Osteoblast (primary cell): ENCODE measurements at regions not wholly inside any gene's neighbourhood (a gene's known extent, or its start where the extent isn't known, plus 50 kb on each side); places are given as distances from the start of the nearest gene placed in this dataset.

Source experiments
- DNase-seq: peaks from one replicate; pipeline ENCODE4 v3.0.0; 2011; ENCODE audit warnings: low spot score, mixed read lengths; ENCODE audit not compliant: insufficient read length; ENCODE audit errors: missing footprints
- H2AFZ ChIP-seq: 2 replicates; pipeline ENCODE4 v1.6.0; 2011; ENCODE audit warnings: mild to moderate bottlenecking, low read length
- H3K27ac ChIP-seq: 2 replicates; pipeline ENCODE4 v1.5.1; 2011; ENCODE audit warnings: mild to moderate bottlenecking, low read depth, low read length, moderate library complexity
- H3K27me3 ChIP-seq: 2 replicates; pipeline ENCODE4 v1.6.0; 2012; ENCODE audit warnings: mild to moderate bottlenecking, control low read depth, inconsistent platforms, low read length, moderate library complexity; ENCODE audit not compliant: insufficient read depth
- H3K36me3 ChIP-seq: 2 replicates; pipeline ENCODE4 v1.5.1; 2011; ENCODE audit warnings: mild to moderate bottlenecking, low read length, control low read depth, moderate library complexity; ENCODE audit not compliant: insufficient read depth
- H3K4me1 ChIP-seq: 2 replicates; pipeline ENCODE4 v1.5.1; 2011; ENCODE audit warnings: mild to moderate bottlenecking, low read length, control low read depth, moderate library complexity; ENCODE audit not compliant: insufficient read depth
- H3K4me2 ChIP-seq: 2 replicates; pipeline ENCODE4 v1.6.0; 2011; ENCODE audit warnings: mild to moderate bottlenecking, low read length; ENCODE audit not compliant: insufficient read depth
- H3K4me3 ChIP-seq: fragments of 200-600 bp; sonication (generic); 3 replicates; pipeline ENCODE4 v1.5.1; 2012; ENCODE audit warnings: mild to moderate bottlenecking, low read length, inconsistent platforms; ENCODE audit not compliant: insufficient read depth
- H3K79me2 ChIP-seq: 2 replicates; pipeline ENCODE4 v1.6.0; 2012; ENCODE audit warnings: mild to moderate bottlenecking, low read length, control low read depth, inconsistent platforms; ENCODE audit not compliant: insufficient read depth
- H3K9me3 ChIP-seq: 2 replicates; pipeline ENCODE4 v1.5.1; 2011; ENCODE audit warnings: low read depth, low read length, control low read depth
- H4K20me1 ChIP-seq: 2 replicates; pipeline ENCODE4 v1.6.0; 2012; ENCODE audit warnings: mild to moderate bottlenecking, low read length, control low read depth; ENCODE audit not compliant: insufficient read depth
- TF ChIP-seq, protein P1 (sequence below): IDR thresholded peaks from 2 replicates; pipeline ENCODE4 v1.5.1; 2011; ENCODE audit warnings: mild to moderate bottlenecking, low read depth, low read length, moderate library complexity; ENCODE audit errors: extremely low read depth

- Histone ChIP-seq H3K27ac (no peak overlapping the region), H3K36me3 (no peaks in the 10 kb centered on the region)
Observed at GRCh38 chr2:81647715-81648230, 1343.2 kb upstream of the LRRTM1 start.

GRCh38 chr2:81645745-81646301 lies 1341.3 kb upstream of the LRRTM1 start:
- Histone ChIP-seq H2AFZ (no peak overlapping the region), H3K4me2 (no peak overlapping the region), H3K27ac (no peak overlapping the region), H3K4me3 (no peak overlapping the region), H3K4me1 (no peaks in the 10 kb centered on the region), H3K27me3 (no peaks in the 10 kb centered on the region), H3K9me3 (no peaks in the 10 kb centered on the region), H3K36me3 (no peaks in the 10 kb centered on the region), H3K79me2 (no peaks in the 10 kb centered on the region), H4K20me1 (no peaks in the 10 kb centered on the region)
- DNase-seq, result no peak
- TF ChIP-seq, protein P1, sequence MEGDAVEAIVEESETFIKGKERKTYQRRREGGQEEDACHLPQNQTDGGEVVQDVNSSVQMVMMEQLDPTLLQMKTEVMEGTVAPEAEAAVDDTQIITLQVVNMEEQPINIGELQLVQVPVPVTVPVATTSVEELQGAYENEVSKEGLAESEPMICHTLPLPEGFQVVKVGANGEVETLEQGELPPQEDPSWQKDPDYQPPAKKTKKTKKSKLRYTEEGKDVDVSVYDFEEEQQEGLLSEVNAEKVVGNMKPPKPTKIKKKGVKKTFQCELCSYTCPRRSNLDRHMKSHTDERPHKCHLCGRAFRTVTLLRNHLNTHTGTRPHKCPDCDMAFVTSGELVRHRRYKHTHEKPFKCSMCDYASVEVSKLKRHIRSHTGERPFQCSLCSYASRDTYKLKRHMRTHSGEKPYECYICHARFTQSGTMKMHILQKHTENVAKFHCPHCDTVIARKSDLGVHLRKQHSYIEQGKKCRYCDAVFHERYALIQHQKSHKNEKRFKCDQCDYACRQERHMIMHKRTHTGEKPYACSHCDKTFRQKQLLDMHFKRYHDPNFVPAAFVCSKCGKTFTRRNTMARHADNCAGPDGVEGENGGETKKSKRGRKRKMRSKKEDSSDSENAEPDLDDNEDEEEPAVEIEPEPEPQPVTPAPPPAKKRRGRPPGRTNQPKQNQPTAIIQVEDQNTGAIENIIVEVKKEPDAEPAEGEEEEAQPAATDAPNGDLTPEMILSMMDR, result no peak

More at GRCh38 chr2:81647715-81648230, 1343.2 kb upstream of the LRRTM1 start:
- H3K9me3 ChIP-seq, result no peaks in the 10 kb centered on the region
- H3K4me2 ChIP-seq, result no peak overlapping the region
- H4K20me1 ChIP-seq, result no peaks in the 10 kb centered on the region
- no peak overlapping the region for H3K4me3 ChIP-seq
- H2AFZ ChIP-seq, result no peak overlapping the region
- no peak for DNase-seq
- no peaks in the 10 kb centered on the region for H3K79me2 ChIP-seq
- H3K4me1 ChIP-seq, result no peaks in the 10 kb centered on the region
- no peaks in the 10 kb centered on the region for H3K27me3 ChIP-seq
- TF ChIP-seq, protein P1, result no peak

GRCh38 chr2:81644189-81644588 lies 1339.6 kb upstream of the LRRTM1 start:
- H3K27ac ChIP-seq, result no peak overlapping the region
- no peaks in the 10 kb centered on the region for H3K79me2 ChIP-seq
- no peak overlapping the region for H3K4me2 ChIP-seq
- H3K4me3 ChIP-seq, result no peak overlapping the region
- no peaks in the 10 kb centered on the region for H3K9me3 ChIP-seq
- no peaks in the 10 kb centered on the region for H3K36me3 ChIP-seq
- no peaks in the 10 kb centered on the region for H3K4me1 ChIP-seq
- no peaks in the 10 kb centered on the region for H3K27me3 ChIP-seq
- no peaks in the 10 kb centered on the region for H4K20me1 ChIP-seq
- H2AFZ ChIP-seq, result no peak overlapping the region
- TF ChIP-seq, protein P1, result no peak
- no peak for DNase-seq

GRCh38 chr2:81624825-81625224 lies 1320.3 kb upstream of the LRRTM1 start:
- TF ChIP-seq, protein P1, result no peak
- H3K79me2 ChIP-seq, result no peaks in the 10 kb centered on the region
- H2AFZ ChIP-seq, result no peak overlapping the region
- no peak for DNase-seq
- H3K36me3 ChIP-seq, result no peaks in the 10 kb centered on the region
- no peak overlapping the region for H3K27ac ChIP-seq
- no peak overlapping the region for H3K4me2 ChIP-seq
- H3K4me1 ChIP-seq, result no peaks in the 10 kb centered on the region
- H4K20me1 ChIP-seq, result no peaks in the 10 kb centered on the region
- no peaks in the 10 kb centered on the region for H3K27me3 ChIP-seq
- H3K4me3 ChIP-seq, result no peak overlapping the region
- H3K9me3 ChIP-seq, result no peaks in the 10 kb centered on the region
